GM19438 (cell line): ENCODE measurements at regions not wholly inside any gene's neighbourhood (a gene's known extent, or its start where the extent isn't known, plus 50 kb on each side); places are given as distances from the start of the nearest gene placed in this dataset.
"Not testable (repeated sequence)": the region's sequence is repeated elsewhere in the genome, so short reads cannot be mapped to it uniquely, and the experiment has no call there.

Source experiments
- ATAC-seq: cut with Tn5 transposase; IDR thresholded peaks from one replicate; pipeline ENCODE4 v1.9.1; 2021; ENCODE audit warnings: low read depth; ENCODE audit not compliant: unreplicated experiment

DNA sequence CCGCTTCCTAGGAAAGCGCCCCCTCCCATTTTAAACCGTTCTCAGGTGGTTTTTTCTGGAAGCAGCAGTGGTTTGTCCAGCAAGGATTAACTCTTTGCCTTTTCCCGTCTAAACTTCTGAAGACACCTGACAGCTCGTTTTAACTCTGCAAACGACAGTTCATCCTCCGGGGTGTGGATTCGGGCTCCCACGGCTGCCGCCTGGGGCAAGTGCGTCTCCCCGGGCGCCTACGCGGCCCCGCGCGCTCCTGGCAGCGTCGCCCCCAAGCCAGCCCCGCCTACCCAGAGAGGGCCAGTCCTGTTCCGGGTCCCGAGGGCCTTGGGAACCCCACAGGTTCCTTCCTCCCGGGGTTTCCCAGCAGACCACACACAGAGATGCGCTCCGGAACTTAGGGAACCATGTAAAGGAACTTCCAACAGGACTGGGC, 54.4 kb downstream of the PRR18 start:
- no peak for ATAC-seq

DNA sequence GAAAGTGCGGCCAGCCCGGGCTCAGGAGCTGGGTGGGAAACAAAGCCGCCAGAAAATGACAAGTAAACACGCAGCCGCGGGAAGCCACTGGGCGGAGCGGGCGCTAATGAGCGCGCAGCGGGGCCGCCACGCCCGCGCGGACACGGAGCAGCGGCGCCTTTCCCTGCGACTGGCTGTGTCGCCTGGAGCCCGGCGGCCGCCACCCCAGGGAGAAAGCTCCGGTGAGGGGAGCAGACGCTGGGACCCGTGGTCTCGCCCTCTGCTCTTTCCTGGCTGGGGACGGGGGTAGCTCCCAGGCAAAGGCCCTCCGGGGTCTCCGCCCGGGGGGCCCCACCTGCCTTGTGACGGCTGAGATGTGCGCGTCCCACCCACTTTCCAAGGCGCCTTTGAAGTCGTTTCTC, 54.9 kb downstream of the PRR18 start:
- no peak for ATAC-seq

DNA sequence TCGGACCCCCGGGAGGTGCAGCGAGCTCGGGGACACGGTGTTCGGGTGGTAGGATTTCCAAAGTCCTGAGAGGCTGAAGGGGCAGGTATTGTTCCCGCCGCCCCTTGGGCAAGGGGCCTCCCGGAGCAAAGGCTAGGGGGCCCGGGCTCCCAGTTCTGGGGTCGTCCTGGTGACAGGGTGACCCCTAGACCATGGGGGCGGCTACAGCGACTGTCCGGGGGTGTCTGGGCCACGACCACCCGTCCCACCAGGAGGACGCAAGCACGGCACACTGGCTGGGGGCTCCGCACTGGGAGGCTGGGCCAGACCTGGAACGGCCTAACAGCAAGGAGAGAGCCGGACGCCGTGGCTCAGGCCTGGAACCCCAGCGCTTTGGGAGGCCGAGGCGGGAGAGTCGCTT, 55.6 kb downstream of the PRR18 start:
- ATAC-seq, result no peak

DNA sequence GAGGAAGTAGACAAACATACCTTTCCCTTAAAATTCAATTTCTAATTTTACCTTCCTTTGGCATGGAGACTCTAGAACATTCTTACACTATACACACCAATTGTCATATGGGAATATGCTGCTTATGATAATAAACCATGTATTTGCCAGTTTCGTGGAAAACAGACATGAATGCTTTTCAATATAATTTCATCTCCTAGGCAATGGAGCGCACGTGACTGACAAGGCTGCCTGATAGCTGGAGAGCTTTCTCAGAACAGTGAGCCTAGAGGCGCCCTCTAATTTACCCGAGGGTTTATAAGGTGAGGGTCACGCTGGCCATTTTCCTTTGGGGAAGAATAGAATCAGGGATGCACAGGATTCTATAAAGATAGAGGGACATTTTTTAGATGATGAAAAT, 56.5 kb downstream of the PRR18 start:
- ATAC-seq, result no peak

DNA sequence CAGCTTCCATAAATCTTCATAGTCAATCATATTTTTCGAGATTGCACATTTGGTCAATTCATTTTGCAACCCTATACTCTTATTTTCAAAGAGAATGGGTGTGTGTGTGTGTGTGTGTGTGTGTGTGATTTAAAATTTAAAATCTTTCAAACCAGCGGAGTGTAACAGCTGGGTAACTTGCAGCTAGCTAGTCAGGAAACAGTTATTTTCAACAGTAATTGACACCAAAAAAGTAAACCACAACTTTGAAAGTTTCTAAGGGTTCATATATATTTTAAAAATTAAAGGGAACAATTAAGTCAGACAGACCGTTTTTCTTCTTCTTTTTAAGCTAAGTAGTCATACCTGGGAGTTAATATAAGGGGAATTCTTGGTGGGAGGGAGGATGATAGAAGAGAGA, 57.0 kb downstream of the PRR18 start:
- no peak for ATAC-seq

DNA sequence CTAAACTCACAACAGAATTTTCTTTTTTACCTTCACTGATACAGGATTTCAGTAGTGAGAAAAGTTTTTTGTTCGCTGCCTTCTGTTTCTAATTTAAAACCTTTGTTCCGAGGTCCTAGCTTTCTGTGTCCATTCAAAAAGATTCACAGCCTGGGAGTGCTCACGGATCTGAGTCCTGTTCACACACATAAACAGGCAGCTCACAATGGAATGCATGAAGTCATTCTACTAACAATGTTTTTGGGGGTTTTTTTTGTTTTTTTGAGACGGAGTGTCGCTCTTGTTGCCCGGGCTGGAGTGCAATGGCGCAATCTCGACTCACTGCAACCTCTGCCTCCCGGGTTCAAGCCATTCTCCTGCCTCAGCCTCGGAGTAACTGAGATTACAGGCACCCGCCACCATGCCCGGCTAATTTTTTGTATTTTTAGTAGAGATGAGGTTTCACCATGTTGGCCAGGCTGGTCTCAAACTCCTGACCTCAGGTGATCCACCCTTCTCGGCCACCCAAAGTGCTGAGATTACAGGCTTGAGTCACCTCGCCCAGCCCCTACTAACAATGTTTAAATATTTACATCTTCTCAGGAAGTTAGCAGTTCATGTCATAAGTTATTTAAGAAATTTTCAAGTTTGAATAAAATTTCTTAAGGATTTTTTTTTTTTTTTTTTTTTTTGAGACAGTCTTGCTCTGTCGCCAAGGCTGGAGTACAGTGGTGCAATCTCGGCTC, 59.0 kb downstream of the PRR18 start:
- ATAC-seq, result not testable (repeated sequence)

DNA sequence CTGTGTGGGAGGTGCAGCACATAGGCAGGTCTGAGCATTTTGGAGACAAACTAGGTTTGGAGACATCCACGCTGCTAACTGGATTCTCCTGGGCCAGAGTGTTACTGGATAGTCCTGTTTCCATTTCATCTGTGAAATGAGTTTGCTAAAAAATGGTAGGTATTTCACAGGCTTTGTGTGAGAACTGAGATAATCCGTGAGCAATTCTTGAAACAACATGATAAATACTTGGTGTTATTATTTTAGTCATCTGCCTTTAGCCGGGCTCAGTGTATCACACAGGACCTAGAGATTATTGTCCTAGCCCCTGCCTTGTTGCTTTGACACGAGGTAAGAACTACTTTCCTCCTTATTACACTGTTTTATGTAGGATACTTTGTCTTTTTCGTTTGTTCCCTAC, 63.0 kb downstream of the PRR18 start:
- no peak for ATAC-seq

DNA sequence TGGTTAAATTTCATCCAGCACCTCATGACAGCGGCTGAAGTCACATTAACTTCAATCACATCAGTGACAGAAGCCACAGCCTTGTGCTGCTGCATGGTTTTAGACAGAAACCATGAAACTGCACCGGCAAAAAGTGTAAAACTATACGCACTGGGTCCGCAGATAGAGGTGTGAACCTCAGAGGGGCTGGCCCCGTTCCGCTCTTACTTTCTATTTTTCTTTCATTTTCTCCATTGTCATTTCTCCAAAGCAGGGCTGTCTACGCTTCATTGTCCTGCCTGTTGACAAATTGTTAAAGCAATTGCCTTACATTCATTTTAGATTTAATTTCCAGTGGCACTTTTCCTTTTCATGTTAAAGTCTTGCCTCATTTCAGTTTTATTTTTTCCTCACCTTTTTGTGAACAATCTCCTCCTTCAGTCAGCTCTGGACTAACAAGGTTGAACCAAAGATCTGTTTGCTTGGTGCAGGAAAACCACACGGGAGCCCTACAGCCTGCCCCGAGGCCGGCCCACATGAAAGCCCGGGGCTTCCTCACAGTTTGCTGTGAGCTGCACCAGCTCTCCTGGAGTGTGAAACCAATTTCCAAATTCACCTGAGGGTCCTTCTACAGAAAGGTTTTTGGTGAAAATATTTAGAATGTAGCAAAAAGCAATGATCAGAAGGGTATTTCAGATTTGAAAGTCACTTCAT, 63.7 kb downstream of the PRR18 start:
- peak; percentile 90 for ATAC-seq

DNA sequence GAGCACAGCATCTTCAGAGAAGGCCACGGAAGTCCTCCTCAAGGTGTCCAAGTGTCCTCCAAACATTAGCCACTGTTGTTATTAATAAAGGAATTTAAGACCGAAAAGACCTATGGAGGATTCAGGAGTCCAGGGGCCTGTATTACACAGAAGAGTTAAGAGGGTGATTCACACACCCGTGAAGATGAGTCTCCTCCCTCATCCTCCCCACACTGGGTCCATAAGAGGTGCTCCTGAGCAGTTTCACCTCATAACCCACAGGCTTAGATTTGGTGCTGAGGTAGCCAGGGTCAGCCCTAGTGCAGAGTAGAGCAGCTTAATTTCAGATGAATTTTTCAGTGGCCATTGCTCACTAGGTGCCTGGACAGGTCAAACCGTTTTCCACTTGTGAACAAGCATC, 65.3 kb downstream of the PRR18 start:
- no peak for ATAC-seq

DNA sequence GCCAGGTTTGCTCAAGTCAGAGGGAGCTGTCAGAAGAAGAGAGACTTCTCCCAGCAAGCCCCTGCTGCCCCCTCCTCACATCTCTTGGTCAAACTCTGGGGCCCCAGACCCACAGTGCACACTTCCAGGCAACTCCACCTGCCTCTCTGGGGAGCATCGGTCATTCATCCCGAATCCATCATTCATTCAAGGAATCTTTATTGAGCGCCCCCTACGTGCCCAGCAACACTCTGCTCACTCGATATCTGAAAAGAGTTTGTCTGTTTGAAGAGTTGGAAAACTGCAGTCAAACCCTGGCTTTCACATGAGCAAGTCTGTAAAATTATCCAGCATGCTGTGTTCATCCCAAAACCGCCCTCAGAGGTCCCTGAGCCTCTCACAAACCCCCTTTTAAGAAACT, 66.2 kb downstream of the PRR18 start:
- no peak for ATAC-seq

DNA sequence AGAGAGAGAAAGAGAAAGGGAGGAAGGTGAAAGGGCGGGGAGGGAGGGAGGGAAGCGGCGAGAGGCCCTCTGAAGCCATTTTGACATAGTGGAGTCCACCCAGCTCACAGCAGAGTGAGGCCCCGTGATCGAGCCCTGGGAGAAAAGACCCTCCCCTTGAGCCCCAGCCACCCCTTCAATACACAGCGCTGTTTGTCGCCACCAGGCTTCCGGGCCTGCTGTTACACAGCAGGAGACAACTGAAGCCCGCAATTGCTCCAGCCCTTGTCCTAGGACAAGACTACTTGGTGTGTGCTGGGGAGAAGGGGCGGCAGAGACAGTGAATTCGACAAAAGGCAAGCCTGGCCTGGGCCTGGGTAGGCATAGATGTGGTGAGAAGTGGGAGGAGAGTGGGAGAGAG, 67.3 kb downstream of the PRR18 start:
- no peak for ATAC-seq

DNA sequence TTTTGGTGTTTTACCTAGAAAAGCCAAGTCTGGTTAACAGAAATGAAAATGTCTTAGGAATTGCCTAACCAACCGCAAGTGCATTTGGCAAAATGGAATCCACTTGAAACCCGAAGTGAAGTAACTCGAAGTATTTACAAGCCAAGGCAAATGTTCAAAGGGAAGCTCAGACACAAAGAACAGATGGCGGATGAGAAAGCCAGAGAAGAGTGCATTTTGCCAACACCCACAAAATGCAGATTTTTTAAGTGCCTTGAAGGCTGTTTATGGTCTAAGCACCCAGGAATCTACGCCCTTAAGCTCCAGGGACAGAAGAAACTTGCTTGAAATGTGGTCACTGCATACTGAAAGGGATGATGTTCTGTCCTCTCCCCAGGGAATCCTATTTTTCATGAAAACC, 70.0 kb upstream of the TBXT start:
- ATAC-seq, result no peak

DNA sequence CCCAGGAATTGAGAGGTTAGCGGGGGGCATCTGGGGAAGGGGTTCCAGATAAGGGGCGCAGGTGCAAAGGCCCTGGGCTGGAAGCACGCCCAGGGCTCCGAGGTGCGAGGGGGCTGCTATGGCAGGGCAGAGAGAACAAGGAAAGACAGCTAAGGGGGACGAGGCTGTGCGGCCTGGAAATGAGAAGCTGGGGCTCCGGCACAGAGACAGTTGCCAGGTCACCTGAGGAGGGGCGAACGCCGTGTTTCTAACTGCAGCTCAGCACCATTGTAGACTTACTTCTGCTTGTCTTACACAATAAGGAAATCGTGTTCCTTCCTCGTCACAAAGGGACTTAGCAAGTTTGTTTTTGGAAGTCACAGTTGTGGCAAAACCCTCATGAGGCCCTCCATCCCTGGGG, 68.9 kb upstream of the TBXT start:
- no peak for ATAC-seq

DNA sequence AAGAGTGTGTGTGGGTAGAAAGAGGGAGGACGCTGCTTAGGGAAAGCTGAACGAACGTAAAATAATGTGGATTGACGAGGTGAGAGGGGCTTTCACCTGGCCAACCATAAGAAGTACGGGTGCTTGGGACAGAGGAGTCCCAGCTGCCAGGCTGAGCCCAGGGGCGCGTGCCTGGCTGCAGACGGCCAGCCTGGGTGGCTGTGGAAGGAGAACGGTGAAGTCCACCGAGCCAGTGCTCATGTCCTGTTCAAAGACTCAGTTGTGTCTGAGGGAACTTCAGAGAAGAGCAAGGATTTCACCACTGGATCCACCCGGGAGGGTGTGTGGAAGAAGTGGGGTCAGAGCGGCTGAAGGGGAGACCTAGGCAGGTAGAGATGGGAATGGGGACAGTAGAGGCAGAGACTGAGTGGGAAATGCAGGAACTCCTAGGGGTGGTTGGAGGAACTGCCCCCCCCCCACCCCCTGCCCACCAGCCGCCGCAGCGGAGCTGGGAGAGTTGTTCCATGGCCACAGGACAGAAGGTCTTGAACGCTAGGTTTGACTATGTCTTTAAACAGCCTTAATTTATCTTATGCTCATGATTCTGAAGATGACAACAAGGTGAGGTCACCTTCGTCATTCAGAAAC, 68.1 kb upstream of the TBXT start:
- no peak for ATAC-seq

DNA sequence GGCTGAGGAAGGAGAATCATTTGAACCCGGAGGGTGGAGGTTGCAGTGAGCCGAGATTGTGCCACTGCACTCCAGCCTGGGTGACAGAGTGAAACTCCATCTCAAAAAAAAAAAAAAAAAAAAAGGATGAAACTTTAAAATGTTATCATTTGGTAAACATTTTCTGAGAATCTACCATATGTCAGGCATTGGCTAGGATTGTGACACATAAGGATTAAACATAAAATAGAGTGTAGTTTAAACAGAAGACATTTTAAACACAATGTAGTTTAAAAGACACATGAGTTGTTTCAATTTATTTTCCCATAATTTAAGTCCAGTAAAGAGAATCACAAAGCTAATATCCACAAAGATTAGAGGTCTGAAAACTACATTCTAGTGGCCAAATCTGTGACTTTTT, 63.5 kb upstream of the TBXT start:
- ATAC-seq, result not testable (repeated sequence)

DNA sequence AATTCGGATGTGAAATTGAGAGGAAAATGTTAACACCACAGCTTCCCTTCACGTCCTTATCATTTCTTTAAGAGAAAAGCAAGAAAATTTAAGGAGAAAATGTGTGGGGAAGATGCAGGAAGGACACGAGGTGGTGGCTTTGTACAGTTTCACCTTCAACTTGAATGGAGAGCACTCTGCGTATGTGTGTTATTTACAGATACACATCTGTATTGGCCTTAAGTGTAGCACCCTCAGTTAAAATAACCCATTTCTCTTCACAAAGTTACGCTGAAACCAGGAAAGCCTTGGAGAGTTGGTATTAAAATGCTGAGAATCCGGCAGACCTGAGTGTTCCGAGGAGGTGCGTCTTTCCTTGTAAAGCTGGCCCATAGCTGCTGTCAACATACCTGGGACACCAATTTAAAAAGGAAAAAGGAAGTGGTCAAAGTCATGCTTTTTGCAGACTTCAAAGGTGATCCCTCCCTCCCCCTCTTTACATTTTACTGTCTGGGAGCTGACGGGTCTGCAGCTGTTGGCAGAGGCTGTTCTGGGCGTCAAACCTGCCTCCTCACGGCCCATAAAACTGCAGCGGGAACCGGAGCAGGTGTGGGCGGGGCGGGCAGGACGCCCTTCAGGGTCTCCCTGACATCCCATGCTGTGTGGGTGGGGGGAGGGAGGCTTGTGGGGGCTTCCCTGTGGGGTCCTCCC, 61.3 kb upstream of the TBXT start:
- peak; percentile 79 for ATAC-seq

DNA sequence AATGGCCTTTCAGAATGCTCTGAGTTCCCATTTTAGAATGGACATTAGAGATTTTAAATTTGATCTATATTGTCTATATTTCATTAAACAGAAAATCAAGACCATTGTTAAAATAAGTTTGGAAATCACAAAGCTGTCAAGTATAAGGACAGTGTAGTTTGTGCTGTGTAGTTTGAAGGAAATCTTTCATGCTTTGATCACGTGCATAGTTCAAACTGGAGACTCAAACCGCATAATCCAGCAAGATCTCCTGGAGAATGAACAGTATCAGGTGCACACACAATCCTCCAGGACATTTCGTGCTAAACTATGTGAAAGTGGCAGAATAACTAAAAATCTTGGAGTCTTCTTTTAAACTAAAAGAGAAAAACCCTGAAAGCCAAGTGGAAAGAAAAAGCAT, 60.8 kb upstream of the TBXT start:
- no peak for ATAC-seq

DNA sequence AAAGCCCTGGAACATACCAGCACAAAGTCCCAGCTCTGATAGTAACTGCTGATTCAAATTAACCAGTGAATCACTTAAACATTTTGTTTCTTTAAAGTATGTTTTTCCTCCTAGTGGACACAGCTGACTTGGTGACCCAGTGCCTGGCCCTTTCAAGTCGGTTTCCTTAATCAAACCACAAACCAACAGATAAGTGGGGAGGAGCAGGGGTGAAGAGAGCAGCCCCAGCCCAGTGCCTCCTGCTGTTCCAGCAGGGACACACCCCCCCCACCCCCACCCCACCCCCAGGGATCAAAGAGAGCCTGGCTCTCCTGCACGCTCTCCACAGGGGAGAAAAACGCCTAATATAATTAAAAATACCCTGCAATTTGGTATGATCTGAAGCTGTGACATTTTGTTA, 55.4 kb upstream of the TBXT start:
- no peak for ATAC-seq

DNA sequence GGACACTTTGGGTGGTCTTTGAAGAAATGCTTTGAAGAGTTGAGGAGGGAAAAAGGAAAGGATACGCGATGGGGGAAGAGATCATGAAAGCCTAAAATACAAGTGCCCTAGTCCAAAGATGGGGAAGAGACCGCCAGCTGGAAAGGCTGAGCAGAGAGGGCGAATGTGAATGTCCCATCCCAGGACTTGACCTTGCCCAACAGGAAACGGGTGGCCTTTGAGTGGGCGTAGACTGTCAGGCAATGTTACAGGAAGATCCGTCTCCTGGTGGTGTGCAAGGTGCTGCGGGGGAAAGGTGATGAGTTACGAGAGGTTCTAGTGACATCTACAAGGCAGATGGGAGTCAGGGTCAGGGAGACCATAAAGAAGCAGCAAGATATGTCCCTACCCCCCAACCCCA, 55.0 kb upstream of the TBXT start:
- ATAC-seq, result no peak

DNA sequence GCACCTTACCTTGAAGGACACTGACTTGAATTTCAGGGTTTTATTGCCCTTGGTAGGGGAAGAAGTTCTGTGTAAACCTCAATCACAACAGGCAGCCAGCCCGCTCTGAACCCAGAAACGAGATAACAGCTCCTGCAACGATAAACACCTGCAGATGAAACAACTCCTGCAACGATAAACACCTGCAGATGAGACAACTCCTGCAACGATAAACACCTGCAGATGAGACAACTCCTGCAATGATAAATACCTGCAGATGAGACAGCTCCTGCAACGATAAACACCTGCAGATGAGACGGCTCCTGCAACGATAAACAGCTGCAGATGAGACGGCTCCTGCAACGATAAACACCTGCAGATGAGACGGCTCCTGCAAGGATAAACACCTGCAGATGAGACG, 54.0 kb upstream of the TBXT start:
- ATAC-seq, result no peak

DNA sequence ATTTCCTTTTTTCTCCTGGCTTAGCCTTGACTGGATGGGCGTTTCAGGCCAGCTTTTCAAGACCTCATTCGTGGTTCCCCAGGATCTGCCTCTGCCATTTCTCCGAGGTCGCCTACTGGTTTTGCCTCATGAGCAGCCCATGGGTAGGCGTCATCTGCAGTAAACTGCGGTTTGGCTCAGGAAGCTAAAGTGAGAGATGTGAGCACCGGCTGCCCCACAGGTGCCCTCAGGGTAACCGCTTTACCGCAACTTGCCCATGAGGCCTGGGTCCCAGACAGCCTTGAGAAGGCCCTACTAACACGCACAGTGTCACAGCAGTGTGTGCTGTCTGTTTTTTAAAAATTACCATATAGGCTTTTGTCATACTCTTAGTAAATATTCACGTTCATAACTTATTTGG, 53.4 kb upstream of the TBXT start:
- ATAC-seq, result no peak
